Cardiac muscle cell (in vitro differentiated cells and primary cell): ENCODE measurements at regions not wholly inside any gene's neighbourhood (a gene's known extent, or its start where the extent isn't known, plus 50 kb on each side); places are given as distances from the start of the nearest gene placed in this dataset.

Experiments
- DNase-seq, 2 donors: peaks; one replicate each; pipeline versions ENCODE4 v3.0.0 to v3.0.0-alpha.2; 2010 to 2017; ENCODE audit warnings: low read depth in 1 of 2, low spot score in 1 of 2
- H3K27ac ChIP-seq: fragments of 200-600 bp; sonication (generic); 2 replicates; pipeline ENCODE4 v1.5.1; 2016
- H3K27me3 ChIP-seq: fragments of 200-600 bp; sonication (generic); 2 replicates; pipeline ENCODE4 v1.6.0; 2016; ENCODE audit warnings: control low read depth
- H3K36me3 ChIP-seq: fragments of 200-600 bp; sonication (generic); 2 replicates; pipeline ENCODE4 v1.5.1; 2016; ENCODE audit warnings: control low read depth
- H3K4me1 ChIP-seq: fragments of 200-600 bp; sonication (generic); 2 replicates; pipeline ENCODE4 v1.8.1; 2017; ENCODE audit warnings: low read depth, mild to moderate bottlenecking, mixed run types
- H3K4me3 ChIP-seq: fragments of 200-600 bp; sonication (generic); 2 replicates; pipeline ENCODE4 v1.5.1; 2016; ENCODE audit warnings: mild to moderate bottlenecking
- H3K9me3 ChIP-seq: fragments of 200-600 bp; sonication (generic); 2 replicates; pipeline ENCODE4 v1.5.1; 2017; ENCODE audit warnings: low read depth, mild to moderate bottlenecking, control low read depth
- TF ChIP-seq, protein P1 (sequence below): IDR thresholded peaks from 2 replicates; pipeline ENCODE4 v1.5.1; 2012; ENCODE audit warnings: low read depth, mild to moderate bottlenecking, low read length

DNA sequence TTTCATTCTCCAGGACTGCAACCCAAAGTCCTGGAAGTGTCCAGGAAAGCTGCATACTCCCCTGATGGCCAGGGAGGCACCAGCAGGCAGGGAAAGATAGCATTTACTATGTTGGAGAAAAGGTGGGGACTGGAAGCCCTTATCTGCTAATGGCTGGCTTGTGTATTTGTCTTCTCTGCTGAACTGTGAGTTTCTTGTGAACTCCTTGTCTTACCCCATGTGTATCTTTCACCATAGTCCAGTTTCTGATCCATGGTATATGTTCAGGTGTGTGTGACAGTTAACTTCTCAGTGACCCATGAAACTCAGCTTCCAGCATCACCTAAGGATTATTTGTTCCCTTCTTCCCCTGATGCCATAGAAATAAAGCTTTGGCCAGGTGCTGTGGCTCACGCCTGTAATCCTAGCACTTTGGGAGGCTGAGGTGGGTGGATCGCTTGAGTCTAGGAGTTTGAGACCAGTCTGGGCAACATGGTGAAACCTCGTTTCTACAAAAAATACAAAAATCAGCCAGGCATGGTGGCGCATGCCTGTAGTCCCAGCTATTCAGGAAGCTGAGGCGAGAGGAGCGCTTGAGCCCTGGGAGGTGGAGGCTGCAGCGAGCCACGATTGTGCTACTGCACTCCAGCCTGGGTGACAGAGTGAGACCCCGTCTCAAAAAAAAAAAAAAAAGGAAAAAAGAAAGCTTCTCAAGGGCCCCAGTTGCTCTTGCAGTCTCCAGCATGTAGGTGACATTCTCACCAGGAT, 112.8 kb upstream of the MAP4K3 start:
- DNase-seq = no peak
- Histone ChIP-seq H3K27me3 (no peaks in the 10 kb centered on the region), H3K9me3 (no peaks in the 10 kb centered on the region), H3K27ac (no peak overlapping the region), H3K36me3 (no peaks in the 10 kb centered on the region), H3K4me1 (peaks cover 5% of the 10 kb centered on the region), H3K4me3 (no peak overlapping the region)
- TF ChIP-seq, protein P1, sequence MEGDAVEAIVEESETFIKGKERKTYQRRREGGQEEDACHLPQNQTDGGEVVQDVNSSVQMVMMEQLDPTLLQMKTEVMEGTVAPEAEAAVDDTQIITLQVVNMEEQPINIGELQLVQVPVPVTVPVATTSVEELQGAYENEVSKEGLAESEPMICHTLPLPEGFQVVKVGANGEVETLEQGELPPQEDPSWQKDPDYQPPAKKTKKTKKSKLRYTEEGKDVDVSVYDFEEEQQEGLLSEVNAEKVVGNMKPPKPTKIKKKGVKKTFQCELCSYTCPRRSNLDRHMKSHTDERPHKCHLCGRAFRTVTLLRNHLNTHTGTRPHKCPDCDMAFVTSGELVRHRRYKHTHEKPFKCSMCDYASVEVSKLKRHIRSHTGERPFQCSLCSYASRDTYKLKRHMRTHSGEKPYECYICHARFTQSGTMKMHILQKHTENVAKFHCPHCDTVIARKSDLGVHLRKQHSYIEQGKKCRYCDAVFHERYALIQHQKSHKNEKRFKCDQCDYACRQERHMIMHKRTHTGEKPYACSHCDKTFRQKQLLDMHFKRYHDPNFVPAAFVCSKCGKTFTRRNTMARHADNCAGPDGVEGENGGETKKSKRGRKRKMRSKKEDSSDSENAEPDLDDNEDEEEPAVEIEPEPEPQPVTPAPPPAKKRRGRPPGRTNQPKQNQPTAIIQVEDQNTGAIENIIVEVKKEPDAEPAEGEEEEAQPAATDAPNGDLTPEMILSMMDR = no peak

DNA sequence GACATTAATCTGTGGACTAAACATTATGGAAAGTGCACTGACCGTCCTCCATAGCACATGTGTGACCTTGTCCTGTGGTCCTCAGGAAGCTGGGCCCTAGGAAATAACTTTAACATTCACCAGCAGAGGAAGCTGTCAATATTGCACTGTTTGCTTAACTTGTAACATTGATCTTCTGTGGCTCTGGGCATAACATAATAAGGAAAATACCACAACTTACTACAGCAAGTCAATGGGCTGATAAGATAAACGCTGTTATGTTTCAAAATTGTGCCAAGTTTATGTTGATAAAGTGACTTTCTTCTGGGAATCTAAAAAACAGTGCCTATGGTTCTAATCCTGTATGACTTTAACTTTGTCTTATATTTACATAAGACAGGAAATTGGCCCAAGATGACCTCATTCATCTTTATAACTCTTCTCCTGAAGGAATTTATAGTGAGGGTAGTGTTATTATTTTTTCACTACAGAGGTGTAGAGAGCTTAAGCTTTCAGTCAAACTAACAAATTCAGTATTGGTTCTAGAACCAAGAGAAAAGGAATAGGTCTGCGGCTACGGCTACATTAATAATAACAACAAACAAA, 113.7 kb upstream of the MAP4K3 start:
- no peak overlapping the region for H3K27ac ChIP-seq
- peaks cover 5% of the 10 kb centered on the region for H3K4me1 ChIP-seq
- TF ChIP-seq, protein P1 = no peak
- H3K36me3 ChIP-seq = no peaks in the 10 kb centered on the region
- no peak overlapping the region for H3K4me3 ChIP-seq
- no peaks in the 10 kb centered on the region for H3K27me3 ChIP-seq
- DNase-seq = peak in 1 of 2 donors; percentile 45
- no peaks in the 10 kb centered on the region for H3K9me3 ChIP-seq

DNA sequence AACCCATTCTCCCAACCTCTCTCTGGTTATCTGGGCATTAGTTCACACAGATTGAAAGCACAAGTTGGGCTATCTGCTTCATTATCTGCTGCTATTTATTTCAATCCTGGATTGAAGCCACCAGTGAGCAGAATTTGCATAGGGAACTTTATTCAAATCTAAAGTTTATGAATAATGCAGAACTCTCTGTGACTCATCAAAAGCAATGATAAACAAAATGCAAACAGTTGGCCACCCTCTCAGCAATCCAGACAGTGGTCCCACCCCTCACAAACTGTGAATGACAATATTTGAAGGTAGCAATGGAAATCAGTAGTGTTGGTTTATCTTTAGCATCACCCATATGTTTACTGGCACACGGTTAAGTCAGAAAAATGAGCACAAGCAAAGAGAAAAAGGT, 106.8 kb upstream of the TMEM178A start:
- H3K27me3 ChIP-seq = no peaks in the 10 kb centered on the region
- no peaks in the 10 kb centered on the region for H3K9me3 ChIP-seq
- TF ChIP-seq, protein P1 = no peak
- no peaks in the 10 kb centered on the region for H3K4me1 ChIP-seq
- no peak overlapping the region for H3K4me3 ChIP-seq
- no peaks in the 10 kb centered on the region for H3K36me3 ChIP-seq
- no peak overlapping the region for H3K27ac ChIP-seq
- DNase-seq = no peak

DNA sequence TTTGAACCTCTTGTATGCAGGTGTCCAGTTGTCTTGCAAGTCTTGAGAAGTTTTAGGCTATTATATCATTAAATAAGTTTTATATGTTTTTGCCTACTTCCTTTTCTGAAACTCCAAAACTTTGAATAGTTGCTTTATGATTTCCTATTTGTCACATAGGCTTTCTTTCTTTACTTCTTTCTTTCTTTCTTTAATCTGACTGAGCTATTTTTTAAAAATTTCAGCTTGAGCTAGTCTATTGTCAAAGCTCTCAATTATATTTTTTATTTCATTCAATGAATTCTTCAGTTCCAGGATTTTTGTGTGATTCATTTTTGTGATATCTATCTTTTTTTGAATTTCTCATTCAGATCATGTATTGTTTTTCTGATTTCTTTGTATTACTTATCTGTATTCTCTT, 102.1 kb upstream of the TMEM178A start:
- no peak overlapping the region for H3K4me3 ChIP-seq
- no peaks in the 10 kb centered on the region for H3K36me3 ChIP-seq
- no peak for DNase-seq
- TF ChIP-seq, protein P1 = no peak
- no peaks in the 10 kb centered on the region for H3K27me3 ChIP-seq
- H3K9me3 ChIP-seq = no peaks in the 10 kb centered on the region
- no peaks in the 10 kb centered on the region for H3K4me1 ChIP-seq
- H3K27ac ChIP-seq = no peak overlapping the region

DNA sequence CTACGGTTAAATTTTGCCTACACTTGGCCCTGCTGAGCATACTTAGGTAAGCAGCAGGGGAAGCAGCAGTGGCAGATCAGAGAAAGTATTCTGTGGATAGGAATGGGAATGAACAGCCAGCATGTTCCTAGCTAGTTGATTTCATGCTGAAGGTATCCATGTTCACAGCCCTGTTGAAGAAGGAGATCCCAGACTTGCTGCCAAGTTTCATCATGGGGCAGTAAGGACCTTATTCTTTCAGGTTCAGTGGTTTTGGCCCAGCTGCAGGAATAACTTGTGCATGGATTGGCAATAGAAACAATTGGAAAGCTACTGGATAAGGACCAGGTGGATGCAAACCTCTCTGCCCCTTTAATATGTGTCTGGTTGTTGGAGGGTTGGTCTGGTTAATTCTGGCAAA, 98.2 kb upstream of the TMEM178A start:
- H3K27ac ChIP-seq = no peak overlapping the region
- H3K36me3 ChIP-seq = no peaks in the 10 kb centered on the region
- no peaks in the 10 kb centered on the region for H3K9me3 ChIP-seq
- H3K4me1 ChIP-seq = no peaks in the 10 kb centered on the region
- DNase-seq = no peak
- H3K27me3 ChIP-seq = no peaks in the 10 kb centered on the region
- H3K4me3 ChIP-seq = no peak overlapping the region
- TF ChIP-seq, protein P1 = no peak
